ENCODE measurements at regions not wholly inside any gene's neighbourhood (a gene's known extent, or its start where the extent isn't known, plus 50 kb on each side); places are given as distances from the start of the nearest gene placed in this dataset.

- BruUV-seq (replicated peaks): no TSS peak
- DNase-seq (ENCODE audit: low read depth, low spot score): no peak
Observed at GRCh38 chr1:219051547-219051946, 122.1 kb upstream of the LYPLAL1 start.

More at GRCh38 chr1:219051547-219051946, 122.1 kb upstream of the LYPLAL1 start:
- no peaks in the 10 kb centered on the region for H3K4me1 ChIP-seq (ENCODE audit: control insufficient read depth in 1 of 2, insufficient read depth in 2 of 2, low read length in 2 of 2)
- H3K9ac ChIP-seq (ENCODE audit: low read length): no peak overlapping the region
- POLR2A ChIA-PET: no interaction called here
- no peaks in the 10 kb centered on the region for H3K36me3 ChIP-seq (ENCODE audit: control insufficient read depth in 1 of 2, insufficient read depth in 2 of 2, low read length in 2 of 2)
- H3K9me2 ChIP-seq (ENCODE audit: insufficient read depth): no peaks in the 10 kb centered on the region
- no peak overlapping the region for H2AFZ ChIP-seq (ENCODE audit: low read depth, low read length, poor library complexity, severe bottlenecking)
- no peak overlapping the region for H3K4me3 ChIP-seq (replicated peaks in 1 of 2; ENCODE audit: low read depth in 1 of 2, low read length in 2 of 2)
- no peaks in the 10 kb centered on the region for H3K27me3 ChIP-seq (ENCODE audit: insufficient read depth, low read length)
- H3K27ac ChIP-seq (ENCODE audit: low read depth, low read length): no peak overlapping the region
- no peak for ATAC-seq
- RAD21 ChIA-PET (ENCODE audit: low non-redundant PET in 1 of 2, low total read pairs in 2 of 2, uncharacterized antibody in 2 of 2, unreplicated experiment in 2 of 2): no interaction called here
- no peaks in the 10 kb centered on the region for H3K9me3 ChIP-seq (ENCODE audit: control insufficient read depth in 1 of 2, insufficient read depth in 1 of 2, low read depth in 1 of 2, low read length in 2 of 2)
- CTCF ChIA-PET: no interaction called here
- no peaks in the 10 kb centered on the region for H4K20me1 ChIP-seq (ENCODE audit: insufficient read depth)
- TF ChIP-seq, protein P1, sequence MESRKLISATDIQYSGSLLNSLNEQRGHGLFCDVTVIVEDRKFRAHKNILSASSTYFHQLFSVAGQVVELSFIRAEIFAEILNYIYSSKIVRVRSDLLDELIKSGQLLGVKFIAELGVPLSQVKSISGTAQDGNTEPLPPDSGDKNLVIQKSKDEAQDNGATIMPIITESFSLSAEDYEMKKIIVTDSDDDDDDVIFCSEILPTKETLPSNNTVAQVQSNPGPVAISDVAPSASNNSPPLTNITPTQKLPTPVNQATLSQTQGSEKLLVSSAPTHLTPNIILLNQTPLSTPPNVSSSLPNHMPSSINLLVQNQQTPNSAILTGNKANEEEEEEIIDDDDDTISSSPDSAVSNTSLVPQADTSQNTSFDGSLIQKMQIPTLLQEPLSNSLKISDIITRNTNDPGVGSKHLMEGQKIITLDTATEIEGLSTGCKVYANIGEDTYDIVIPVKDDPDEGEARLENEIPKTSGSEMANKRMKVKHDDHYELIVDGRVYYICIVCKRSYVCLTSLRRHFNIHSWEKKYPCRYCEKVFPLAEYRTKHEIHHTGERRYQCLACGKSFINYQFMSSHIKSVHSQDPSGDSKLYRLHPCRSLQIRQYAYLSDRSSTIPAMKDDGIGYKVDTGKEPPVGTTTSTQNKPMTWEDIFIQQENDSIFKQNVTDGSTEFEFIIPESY (IDR thresholded peaks at IDR 0.05; ENCODE audit: extremely low read depth, insufficient replicate concordance, low read length): no peak
- TF ChIP-seq RAD21 (IDR thresholded peaks at IDR 0.05; ENCODE audit: low read depth) (no peak), SIN3A (IDR thresholded peaks at IDR 0.05; ENCODE audit: low read depth) (no peak), EZH2phosphoT487 (IDR thresholded peaks at IDR 0.05; ENCODE audit: borderline replicate concordance) (no peak), EZH2 (IDR thresholded peaks at IDR 0.05) (no peak), EGR1 (IDR thresholded peaks at IDR 0.05; ENCODE audit: low read depth) (no peak), CEBPB (IDR thresholded peaks at IDR 0.05; ENCODE audit: low read depth) (no peak), CBX3 (IDR thresholded peaks at IDR 0.05; ENCODE audit: low read depth) (no peak), SRF (IDR thresholded peaks at IDR 0.05; ENCODE audit: low read depth) (no peak), ZNF274 (IDR thresholded peaks at IDR 0.05; ENCODE audit: low read depth, low read length) (no peak), ZFX (IDR thresholded peaks at IDR 0.05) (no peak), FOSL1 (IDR thresholded peaks at IDR 0.05; ENCODE audit: low read depth) (no peak), ELF1 (IDR thresholded peaks at IDR 0.05; ENCODE audit: borderline replicate concordance, low read depth) (no peak), POLR2A (IDR thresholded peaks at IDR 0.05; ENCODE audit: borderline replicate concordance, extremely low read depth, insufficient read depth, insufficient read length) (no peak), SP1 (IDR thresholded peaks at IDR 0.05; ENCODE audit: low read depth) (no peak), POLR2AphosphoS5 (IDR thresholded peaks at IDR 0.05; ENCODE audit: low read depth, low read length) (no peak), TCF7L2 (IDR thresholded peaks at IDR 0.05; ENCODE audit: borderline replicate concordance, extremely low read depth, insufficient read depth, insufficient read length) (no peak)
- TF ChIP-seq, protein P2, sequence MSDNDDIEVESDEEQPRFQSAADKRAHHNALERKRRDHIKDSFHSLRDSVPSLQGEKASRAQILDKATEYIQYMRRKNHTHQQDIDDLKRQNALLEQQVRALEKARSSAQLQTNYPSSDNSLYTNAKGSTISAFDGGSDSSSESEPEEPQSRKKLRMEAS (IDR thresholded peaks at IDR 0.05): no peak
- TF ChIP-seq, protein P3, sequence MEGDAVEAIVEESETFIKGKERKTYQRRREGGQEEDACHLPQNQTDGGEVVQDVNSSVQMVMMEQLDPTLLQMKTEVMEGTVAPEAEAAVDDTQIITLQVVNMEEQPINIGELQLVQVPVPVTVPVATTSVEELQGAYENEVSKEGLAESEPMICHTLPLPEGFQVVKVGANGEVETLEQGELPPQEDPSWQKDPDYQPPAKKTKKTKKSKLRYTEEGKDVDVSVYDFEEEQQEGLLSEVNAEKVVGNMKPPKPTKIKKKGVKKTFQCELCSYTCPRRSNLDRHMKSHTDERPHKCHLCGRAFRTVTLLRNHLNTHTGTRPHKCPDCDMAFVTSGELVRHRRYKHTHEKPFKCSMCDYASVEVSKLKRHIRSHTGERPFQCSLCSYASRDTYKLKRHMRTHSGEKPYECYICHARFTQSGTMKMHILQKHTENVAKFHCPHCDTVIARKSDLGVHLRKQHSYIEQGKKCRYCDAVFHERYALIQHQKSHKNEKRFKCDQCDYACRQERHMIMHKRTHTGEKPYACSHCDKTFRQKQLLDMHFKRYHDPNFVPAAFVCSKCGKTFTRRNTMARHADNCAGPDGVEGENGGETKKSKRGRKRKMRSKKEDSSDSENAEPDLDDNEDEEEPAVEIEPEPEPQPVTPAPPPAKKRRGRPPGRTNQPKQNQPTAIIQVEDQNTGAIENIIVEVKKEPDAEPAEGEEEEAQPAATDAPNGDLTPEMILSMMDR (IDR thresholded peaks at IDR 0.05 in 2 of 3, conservative IDR thresholded peaks at IDR 0.05 in 1 of 3; ENCODE audit: borderline replicate concordance in 1 of 3, insufficient read depth in 1 of 3, low read depth in 2 of 3, low read length in 2 of 3): no peak
- H3K4me2 ChIP-seq (ENCODE audit: low read length): no peak overlapping the region
- no peaks in the 10 kb centered on the region for H3K79me2 ChIP-seq (ENCODE audit: insufficient read depth, low read length)
- intact Hi-C loops (cut with micrococcal nuclease): no loop called here
